ENCODE measurements at regions not wholly inside any gene's neighbourhood (a gene's known extent, or its start where the extent isn't known, plus 50 kb on each side); places are given as distances from the start of the nearest gene placed in this dataset.

- BruUV-seq (replicated peaks): no TSS peak
- H3K4me1 Mint-ChIP-seq (ENCODE audit: low read depth, unreplicated experiment): no peaks in the 10 kb centered on the region
- Histone ChIP-seq H3K27me3 (replicated peaks; ENCODE audit: control insufficient read depth, insufficient read depth, low read length) (no peaks in the 10 kb centered on the region), H3K4me1 (no peaks in the 10 kb centered on the region), H3K9me3 (no peaks in the 10 kb centered on the region; the same call in 1 of the 2 replicates), H3K36me3 (ENCODE audit: control insufficient read depth, insufficient read depth, low read length) (no peaks in the 10 kb centered on the region), H3K4me3 (ENCODE audit: low read depth, low read length) (no peak overlapping the region)
- intact Hi-C loops (cut with micrococcal nuclease; ENCODE audit: unreplicated experiment): no loop called here
- no peak for DNase-seq
- no peaks in the 10 kb centered on the region for H3K36me3 Mint-ChIP-seq (ENCODE audit: insufficient read depth, unreplicated experiment)
- H3K27me3 Mint-ChIP-seq (ENCODE audit: insufficient read depth, unreplicated experiment): peaks cover 11% of the 10 kb centered on the region
- peaks cover 6% of the 10 kb centered on the region for H3K9me3 Mint-ChIP-seq (ENCODE audit: unreplicated experiment)
- H3K27ac Mint-ChIP-seq (ENCODE audit: unreplicated experiment): no peak overlapping the region
- H3K4me3 Mint-ChIP-seq (ENCODE audit: unreplicated experiment): no peak overlapping the region
- POLR2A ChIA-PET: interaction anchor here (0.6 kb wide), 1 partner anchor 660 kb away, joined by 3 read pairs; no protein-coding TSS in a partner anchor
- CTCF ChIA-PET: no interaction called here
- TF ChIP-seq, protein P1, sequence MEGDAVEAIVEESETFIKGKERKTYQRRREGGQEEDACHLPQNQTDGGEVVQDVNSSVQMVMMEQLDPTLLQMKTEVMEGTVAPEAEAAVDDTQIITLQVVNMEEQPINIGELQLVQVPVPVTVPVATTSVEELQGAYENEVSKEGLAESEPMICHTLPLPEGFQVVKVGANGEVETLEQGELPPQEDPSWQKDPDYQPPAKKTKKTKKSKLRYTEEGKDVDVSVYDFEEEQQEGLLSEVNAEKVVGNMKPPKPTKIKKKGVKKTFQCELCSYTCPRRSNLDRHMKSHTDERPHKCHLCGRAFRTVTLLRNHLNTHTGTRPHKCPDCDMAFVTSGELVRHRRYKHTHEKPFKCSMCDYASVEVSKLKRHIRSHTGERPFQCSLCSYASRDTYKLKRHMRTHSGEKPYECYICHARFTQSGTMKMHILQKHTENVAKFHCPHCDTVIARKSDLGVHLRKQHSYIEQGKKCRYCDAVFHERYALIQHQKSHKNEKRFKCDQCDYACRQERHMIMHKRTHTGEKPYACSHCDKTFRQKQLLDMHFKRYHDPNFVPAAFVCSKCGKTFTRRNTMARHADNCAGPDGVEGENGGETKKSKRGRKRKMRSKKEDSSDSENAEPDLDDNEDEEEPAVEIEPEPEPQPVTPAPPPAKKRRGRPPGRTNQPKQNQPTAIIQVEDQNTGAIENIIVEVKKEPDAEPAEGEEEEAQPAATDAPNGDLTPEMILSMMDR (IDR thresholded peaks at IDR 0.05; ENCODE audit: insufficient read depth in 1 of 2, low read depth in 1 of 2, low read length in 1 of 2, severe bottlenecking in 1 of 2, unreplicated experiment in 1 of 2): no peak
These were observed 118.0 kb downstream of the OTUD1 start for GRCh38 chr10:23556727-23557440.

- ChIA-PET POLR2A (no interaction called here), CTCF (interaction anchor here (0.7 kb wide), 1 partner anchor 201 kb away, joined by 3 read pairs; no protein-coding TSS in a partner anchor)
- BruUV-seq (replicated peaks): no TSS peak
- peaks cover 13% of the 10 kb centered on the region for H3K9me3 Mint-ChIP-seq (ENCODE audit: unreplicated experiment)
- H3K4me3 Mint-ChIP-seq (ENCODE audit: unreplicated experiment): no peak overlapping the region
- Histone ChIP-seq H3K4me3 (ENCODE audit: low read depth, low read length) (no peak overlapping the region), H3K9me3 (no peaks in the 10 kb centered on the region; the same call in 1 of the 2 replicates), H3K4me1 (no peaks in the 10 kb centered on the region), H3K36me3 (ENCODE audit: control insufficient read depth, insufficient read depth, low read length) (no peaks in the 10 kb centered on the region), H3K27me3 (replicated peaks; ENCODE audit: control insufficient read depth, insufficient read depth, low read length) (no peaks in the 10 kb centered on the region)
- TF ChIP-seq, protein P1 (IDR thresholded peaks at IDR 0.05; ENCODE audit: insufficient read depth in 1 of 2, low read depth in 1 of 2, low read length in 1 of 2, severe bottlenecking in 1 of 2, unreplicated experiment in 1 of 2): no peak
- H3K27me3 Mint-ChIP-seq (ENCODE audit: insufficient read depth, unreplicated experiment): peaks cover 14% of the 10 kb centered on the region
- intact Hi-C loops (cut with micrococcal nuclease; ENCODE audit: unreplicated experiment): no loop called here
- no peaks in the 10 kb centered on the region for H3K4me1 Mint-ChIP-seq (ENCODE audit: low read depth, unreplicated experiment)
- no peak for DNase-seq
- no peak overlapping the region for H3K27ac Mint-ChIP-seq (ENCODE audit: unreplicated experiment)
- no peaks in the 10 kb centered on the region for H3K36me3 Mint-ChIP-seq (ENCODE audit: insufficient read depth, unreplicated experiment)
These were observed 118.9 kb downstream of the OTUD1 start for GRCh38 chr10:23557777-23558176.

GRCh38 chr10:23558361-23558799, 119.5 kb downstream of the OTUD1 start:
- Histone ChIP-seq H3K4me3 (ENCODE audit: low read depth, low read length) (no peak overlapping the region), H3K4me1 (no peaks in the 10 kb centered on the region), H3K9me3 (no peaks in the 10 kb centered on the region; the same call in 1 of the 2 replicates), H3K27me3 (replicated peaks; ENCODE audit: control insufficient read depth, insufficient read depth, low read length) (no peaks in the 10 kb centered on the region), H3K36me3 (ENCODE audit: control insufficient read depth, insufficient read depth, low read length) (no peaks in the 10 kb centered on the region)
- intact Hi-C loops (cut with micrococcal nuclease; ENCODE audit: unreplicated experiment): no loop called here
- TF ChIP-seq, protein P1 (IDR thresholded peaks at IDR 0.05; ENCODE audit: insufficient read depth in 1 of 2, low read depth in 1 of 2, low read length in 1 of 2, severe bottlenecking in 1 of 2, unreplicated experiment in 1 of 2): no peak
- Mint-ChIP-seq H3K4me3 (ENCODE audit: unreplicated experiment) (no peak overlapping the region), H3K4me1 (ENCODE audit: low read depth, unreplicated experiment) (no peaks in the 10 kb centered on the region), H3K27me3 (ENCODE audit: insufficient read depth, unreplicated experiment) (peaks cover 14% of the 10 kb centered on the region), H3K9me3 (ENCODE audit: unreplicated experiment) (peaks cover 16% of the 10 kb centered on the region), H3K36me3 (ENCODE audit: insufficient read depth, unreplicated experiment) (no peaks in the 10 kb centered on the region), H3K27ac (ENCODE audit: unreplicated experiment) (no peak overlapping the region)
- DNase-seq: no peak
- ChIA-PET POLR2A (no interaction called here), CTCF (interaction anchor here (0.7 kb wide), 1 partner anchor 202 kb away, joined by 3 read pairs; no protein-coding TSS in a partner anchor)
- no TSS peak for BruUV-seq (replicated peaks)

Measured in Caco-2 (cell line).